ENCODE measurements at regions not wholly inside any gene's neighbourhood (a gene's known extent, or its start where the extent isn't known, plus 50 kb on each side); places are given as distances from the start of the nearest gene placed in this dataset.

DNA sequence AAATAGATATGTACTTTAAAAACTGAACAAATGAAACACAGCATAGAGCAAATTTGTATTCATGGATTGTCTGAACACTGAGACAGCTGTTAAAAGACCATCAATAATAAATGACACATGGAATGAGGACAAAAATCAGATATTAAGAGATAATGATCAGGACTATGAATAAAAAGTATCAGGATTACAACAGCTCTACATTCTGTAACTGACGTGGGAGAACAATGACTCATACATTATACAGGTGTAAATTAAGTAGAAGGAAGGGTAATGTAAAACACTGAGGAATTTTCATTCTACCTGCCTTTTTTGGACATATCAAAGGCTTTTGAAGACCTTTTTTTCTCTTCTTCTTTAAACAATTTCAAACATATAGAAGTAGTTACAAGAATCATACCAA is 310.9 kb upstream of the ANO3 start:
- TF ChIP-seq SUZ12 (IDR thresholded peaks at IDR 0.05; ENCODE audit: extremely low read depth, insufficient read depth, insufficient read length): no peak
- no peak for TF ChIP-seq ZNF274 (IDR thresholded peaks at IDR 0.05; ENCODE audit: low read depth, low read length)
- no peak for TF ChIP-seq YY1 (IDR thresholded peaks at IDR 0.05; ENCODE audit: insufficient read depth, insufficient read length)

Measured in NT2/D1 (cell line).